Right cardiac atrium (tissue), 5 donors: ENCODE measurements at regions not wholly inside any gene's neighbourhood (a gene's known extent, or its start where the extent isn't known, plus 50 kb on each side); places are given as distances from the start of the nearest gene placed in this dataset.

Source experiments
- ATAC-seq, 2 donors: fragments of 200-7000 bp; cut with Tn5 transposase; one replicate each; pipeline versions ENCODE4 v1.8.0 to v1.9.1; 2020; ENCODE audit warnings: moderate library complexity in 2 of 2, mild to moderate bottlenecking in 1 of 2
- DNase-seq, 3 donors: peaks; one replicate each; pipeline ENCODE4 v3.0.0-alpha.2; 2020
- H3K27ac ChIP-seq: one replicate; pipeline ENCODE4 v1.5.1; 2013; ENCODE audit warnings: mild to moderate bottlenecking, low read length, control low read depth, moderate library complexity
- H3K27me3 ChIP-seq: one replicate; pipeline ENCODE4 v1.6.1; 2013; ENCODE audit not compliant: control insufficient read depth, insufficient read depth
- H3K4me1 ChIP-seq: one replicate; pipeline ENCODE4 v1.6.1; 2013; ENCODE audit warnings: low read length; ENCODE audit not compliant: control insufficient read depth, insufficient read depth
- H3K4me3 ChIP-seq: one replicate; pipeline ENCODE4 v1.5.1; 2013; ENCODE audit warnings: low read length, control low read depth
- H3K9me3 ChIP-seq: one replicate; pipeline ENCODE4 v1.6.1; 2013; ENCODE audit warnings: low read length; ENCODE audit not compliant: control insufficient read depth
- WGBS: extraction: QIAGEN DNeasy Blood & Tissue Kit; methylation state at CpG from one replicate; pipeline ENCODE4 v1.1.7; 2013; 5-methylcytosine and 5-hydroxymethylcytosine counted together
- intact Hi-C, 4 donors: fragments of 100-400 bp; cut with DNase I; formaldehyde crosslinking; loops; one replicate each; pipeline versions ENCODE4 v1.11.0 to v1.14.0; 2022 to 2023
- donor health status: healthy with polysubstance abuse.
- donor health status: DM: no; HTN: yes; CAD: no.
- donor health status: DM: no; HTN: no; CAD: no.
- donor health status: DM: no; HTN: yes; CAD: no; lungs with severe emphysema.
- donor health status: DM: yes; HTN: yes; CAD: no.

DNA sequence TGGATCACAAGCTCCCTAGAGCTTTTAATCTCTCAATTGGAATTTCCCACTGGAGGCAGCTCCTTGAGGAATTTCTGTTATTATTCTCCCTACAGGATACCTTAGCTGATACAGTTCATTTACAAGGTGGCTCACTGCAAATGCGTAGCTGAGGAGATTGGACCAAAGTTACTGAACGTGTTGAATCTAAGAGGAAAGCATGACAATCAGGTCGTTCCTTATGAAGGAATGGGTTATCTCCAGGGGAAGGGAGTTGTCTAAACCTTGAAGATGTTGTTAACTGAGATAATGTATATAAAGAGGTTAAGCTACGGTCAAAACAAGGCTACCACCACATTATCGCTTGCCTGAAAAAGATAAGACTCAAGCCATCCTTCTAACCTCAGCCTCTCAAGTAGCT lies 105.8 kb upstream of the TBX3 start:
- intact Hi-C loops = no loop called here
- H3K4me1 ChIP-seq = no peaks in the 10 kb centered on the region

DNA sequence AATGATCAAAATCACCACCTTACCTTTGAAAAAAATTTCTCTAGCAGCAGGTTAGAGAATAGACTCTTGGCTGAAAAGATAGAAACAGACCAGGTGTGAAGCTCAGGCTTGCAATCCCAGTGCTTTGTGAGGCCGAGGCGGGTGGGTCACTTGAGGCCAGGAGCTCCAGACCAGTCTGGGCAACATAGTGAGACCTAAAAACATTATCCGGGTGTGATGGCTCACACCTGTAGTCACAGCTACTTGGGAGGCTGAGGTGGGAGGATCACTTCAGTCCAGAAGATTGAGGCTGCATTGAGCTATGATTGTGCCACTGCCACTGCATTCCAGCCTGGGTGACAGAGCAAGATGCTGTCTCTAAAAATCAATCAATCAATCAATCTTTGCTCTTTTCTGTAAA lies 105.3 kb upstream of the TBX3 start:
- WGBS = 88% methylated on average over 3 of the region's 3 CpGs
- no peaks in the 10 kb centered on the region for H3K27me3 ChIP-seq
- ATAC-seq (no peak), DNase-seq (no peak)
- intact Hi-C loops = no loop called here
- no peak overlapping the region for H3K27ac ChIP-seq
- H3K9me3 ChIP-seq = no peaks in the 10 kb centered on the region
- no peaks in the 10 kb centered on the region for H3K4me1 ChIP-seq
- no peak overlapping the region for H3K4me3 ChIP-seq

More for the DNA sequence above, 105.8 kb upstream of the TBX3 start:
- no peaks in the 10 kb centered on the region for H3K27me3 ChIP-seq
- H3K27ac ChIP-seq = no peak overlapping the region
- DNase-seq = no peak
- H3K4me3 ChIP-seq = no peak overlapping the region
- ATAC-seq = no peak
- no peaks in the 10 kb centered on the region for H3K9me3 ChIP-seq
- 60% methylated on average over 5 of the region's 5 CpGs for WGBS

DNA sequence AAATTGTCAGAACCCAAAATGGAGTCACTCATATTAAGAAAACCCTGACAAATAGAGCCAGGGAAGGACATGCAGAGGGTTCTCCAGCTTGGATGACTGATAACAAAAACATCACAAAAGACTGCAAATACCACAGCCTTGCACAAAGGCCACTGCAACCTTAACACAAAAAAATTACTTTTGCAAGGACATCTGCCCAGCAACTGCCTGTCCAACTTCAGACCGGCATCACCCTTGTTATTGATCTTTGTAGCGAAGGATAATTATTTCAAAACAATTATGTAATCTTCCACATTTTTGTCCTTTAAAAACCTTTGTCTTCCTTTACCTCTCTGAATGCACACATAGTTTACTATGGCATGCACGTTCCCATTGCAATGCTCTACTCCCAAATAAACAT lies 100.6 kb upstream of the TBX3 start:
- H3K4me3 ChIP-seq = no peak overlapping the region
- H3K4me1 ChIP-seq = no peaks in the 10 kb centered on the region
- ATAC-seq (no peak), DNase-seq (no peak)
- H3K27ac ChIP-seq = no peak overlapping the region
- intact Hi-C loops = no loop called here
- H3K27me3 ChIP-seq = no peaks in the 10 kb centered on the region
- no peaks in the 10 kb centered on the region for H3K9me3 ChIP-seq
- WGBS = 60% methylated on average over 3 of the region's 3 CpGs

DNA sequence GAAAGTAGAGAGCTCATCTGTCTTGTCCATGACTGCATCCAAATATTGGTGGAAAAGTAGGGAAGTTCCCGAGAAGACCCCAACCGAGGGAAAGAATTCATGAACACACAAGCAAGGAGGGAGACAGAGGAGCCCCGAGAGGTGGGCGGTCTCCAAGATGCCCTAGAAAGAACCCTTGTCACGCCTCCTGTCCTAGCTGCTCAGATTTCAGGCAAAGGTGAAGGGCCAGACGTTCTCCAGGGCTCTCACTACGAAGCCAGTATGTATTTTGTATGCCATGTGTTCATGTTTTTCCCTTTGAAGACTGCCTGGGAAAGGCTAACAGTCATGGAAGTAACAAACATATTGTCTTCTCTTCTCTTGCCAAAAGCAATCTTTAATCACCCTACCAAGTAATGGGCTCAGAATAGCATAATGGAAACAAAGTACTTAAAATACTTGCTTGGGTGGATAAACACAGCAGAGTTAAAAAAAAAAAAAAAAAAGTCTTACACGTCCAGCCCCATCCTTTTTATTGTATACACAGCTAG lies 99.2 kb upstream of the TBX3 start:
- 54% methylated on average over 8 of the region's 8 CpGs for WGBS

DNA sequence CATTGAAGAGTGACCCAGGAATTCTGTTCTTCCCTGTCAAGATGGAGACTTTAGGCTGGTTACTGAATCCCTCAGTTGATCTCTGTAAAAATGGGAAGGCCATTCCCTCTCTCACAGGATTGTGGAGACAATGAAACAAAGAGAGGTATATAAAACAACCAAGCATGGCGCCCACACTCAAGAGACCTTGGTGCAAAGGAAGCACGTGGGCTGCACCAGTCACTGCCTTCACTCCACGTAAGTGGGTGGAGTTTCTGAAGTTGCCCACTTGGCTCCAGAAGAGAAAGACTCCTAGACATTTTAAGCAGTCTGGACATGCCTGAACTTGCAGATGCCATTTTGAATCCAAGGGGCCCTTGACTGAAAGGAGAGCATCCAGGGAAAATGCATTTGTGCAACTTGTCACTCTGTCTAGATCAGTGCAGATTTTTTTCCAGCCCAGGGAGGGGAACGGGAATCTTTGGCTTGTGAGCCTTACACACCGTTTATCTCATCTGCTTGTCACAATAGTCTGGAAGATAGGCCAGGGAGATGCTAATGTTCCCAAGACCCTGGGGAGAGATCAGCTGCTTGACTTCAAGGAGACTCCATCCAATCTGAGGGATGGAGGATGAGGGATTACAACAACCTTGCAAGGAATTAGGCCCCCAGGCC lies 96.9 kb upstream of the TBX3 start:
- H3K27me3 ChIP-seq = no peaks in the 10 kb centered on the region
- H3K27ac ChIP-seq = no peak overlapping the region
- 64% methylated on average over 5 of the region's 5 CpGs for WGBS
- intact Hi-C loops = no loop called here
- H3K9me3 ChIP-seq = no peaks in the 10 kb centered on the region
- ATAC-seq (no peak), DNase-seq (no peak)
- no peaks in the 10 kb centered on the region for H3K4me1 ChIP-seq
- H3K4me3 ChIP-seq = no peak overlapping the region

More for the DNA sequence above, 99.2 kb upstream of the TBX3 start:
- ATAC-seq (no peak), DNase-seq (no peak)
- Histone ChIP-seq H3K4me1 (no peaks in the 10 kb centered on the region), H3K9me3 (no peaks in the 10 kb centered on the region), H3K27me3 (no peaks in the 10 kb centered on the region), H3K27ac (no peak overlapping the region), H3K4me3 (no peak overlapping the region)
- intact Hi-C loops = no loop called here

DNA sequence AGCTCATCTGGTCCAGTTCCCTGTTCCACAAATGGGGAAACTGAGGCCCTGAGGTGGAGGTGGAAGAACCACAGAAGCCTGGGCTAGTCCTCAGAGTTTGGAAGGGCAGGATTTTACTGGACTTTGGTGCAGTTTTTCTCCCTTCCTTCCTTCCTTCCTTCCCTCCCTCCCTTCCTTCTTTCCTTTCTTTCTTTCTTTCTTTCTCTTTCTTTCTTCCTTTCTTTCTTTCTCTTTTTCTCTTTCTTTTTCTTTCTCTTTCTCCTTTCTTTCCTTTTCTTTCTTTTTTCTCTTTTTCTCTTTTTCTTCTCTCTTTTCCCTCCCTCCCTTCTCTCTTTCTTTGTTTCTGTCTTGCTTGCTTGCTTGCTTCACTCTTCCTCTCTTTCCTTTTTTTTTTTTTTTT lies 95.7 kb upstream of the TBX3 start:
- DNase-seq = no peak
- no peaks in the 10 kb centered on the region for H3K4me1 ChIP-seq
- intact Hi-C loops = no loop called here
- no peak overlapping the region for H3K4me3 ChIP-seq
- H3K9me3 ChIP-seq = no peaks in the 10 kb centered on the region
- no peak for ATAC-seq
- H3K27ac ChIP-seq = no peak overlapping the region
- H3K27me3 ChIP-seq = no peaks in the 10 kb centered on the region

DNA sequence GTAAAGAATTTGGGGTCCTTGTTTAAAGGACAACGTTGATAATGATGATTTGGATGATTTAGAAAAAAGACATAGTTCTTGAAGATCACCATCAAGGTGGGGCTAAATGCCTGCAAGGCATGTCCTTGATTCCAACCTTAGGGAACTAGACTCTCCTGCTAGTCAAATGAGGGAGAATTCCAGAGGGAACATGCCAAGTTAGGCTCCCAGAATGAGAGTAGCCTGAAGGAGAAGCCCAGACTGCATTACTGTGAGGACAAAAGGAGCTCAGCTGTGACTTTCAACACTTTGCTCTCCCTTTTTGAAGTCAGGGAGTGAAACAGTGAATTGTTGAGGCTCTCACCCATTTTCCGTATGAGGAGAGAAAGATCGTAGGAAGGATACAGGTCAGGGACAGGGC lies 95.2 kb upstream of the TBX3 start:
- 83% methylated on average over 3 of the region's 3 CpGs for whole genome bisulfite sequencing
- DNase-seq (no peak), ATAC-seq (no peak)
- Histone ChIP-seq H3K4me1 (no peaks in the 10 kb centered on the region), H3K27me3 (no peaks in the 10 kb centered on the region), H3K27ac (no peak overlapping the region), H3K9me3 (no peaks in the 10 kb centered on the region), H3K4me3 (no peak overlapping the region)
- intact Hi-C loops = no loop called here

DNA sequence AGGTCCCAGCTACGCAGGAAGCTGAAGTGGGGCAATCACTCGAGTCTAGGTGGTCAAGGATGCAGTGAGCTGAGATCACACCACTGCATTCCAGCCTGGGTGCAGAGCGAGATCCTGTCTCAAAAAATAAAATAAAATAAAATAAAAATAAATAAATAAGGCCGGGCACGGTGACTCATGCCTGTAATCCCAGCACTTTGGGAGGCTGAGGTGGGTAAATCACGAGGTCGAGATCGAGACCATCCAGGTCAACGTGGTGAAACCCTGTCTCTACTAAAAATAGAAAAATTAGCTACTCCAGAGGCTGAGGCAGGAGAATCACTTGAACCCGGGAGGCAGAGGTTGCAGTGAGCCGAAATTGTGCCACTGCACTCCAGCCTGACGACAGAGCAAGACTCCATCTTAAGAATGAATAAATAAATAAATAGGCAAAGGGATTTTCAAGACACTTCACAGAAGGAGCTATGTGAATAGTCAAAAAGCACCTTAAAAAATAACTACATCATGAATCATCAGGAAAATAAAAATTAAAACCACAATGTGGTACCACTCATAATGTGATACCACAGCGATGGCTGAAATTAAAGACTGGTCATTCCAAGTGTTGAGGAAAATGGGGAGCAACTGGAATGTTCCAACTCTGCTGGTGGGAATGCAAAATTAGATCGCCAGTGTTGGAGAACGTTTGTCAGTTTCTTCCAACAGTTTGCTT lies 92.9 kb upstream of the TBX3 start:
- 89% methylated on average over 15 of the region's 15 CpGs for WGBS
- intact Hi-C loops = no loop called here
- no peak overlapping the region for H3K4me3 ChIP-seq

DNA sequence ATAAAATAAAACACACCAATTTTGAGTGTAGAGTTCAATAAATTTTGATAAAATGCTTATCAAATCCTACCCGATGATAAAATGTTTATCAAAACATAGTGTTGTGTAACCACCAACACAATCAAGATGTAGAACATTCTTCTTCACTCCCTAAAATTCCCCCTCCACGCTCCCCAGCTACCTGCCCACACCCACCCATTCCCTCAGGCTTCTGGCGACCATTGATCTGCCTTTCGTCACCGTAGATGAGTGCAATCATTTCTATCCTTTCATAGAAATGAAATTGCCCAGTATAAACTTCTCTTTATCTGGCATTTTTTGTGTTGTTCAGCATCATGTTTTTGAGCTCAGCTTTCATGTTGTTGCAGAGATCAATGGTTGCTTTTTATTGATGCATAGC lies 90.7 kb upstream of the TBX3 start:
- no peak overlapping the region for H3K4me3 ChIP-seq
- WGBS = 78% methylated on average over 5 of the region's 5 CpGs
- no peak for ATAC-seq
- intact Hi-C loops = no loop called here
- no peak for DNase-seq
- H3K9me3 ChIP-seq = no peaks in the 10 kb centered on the region
- H3K4me1 ChIP-seq = no peaks in the 10 kb centered on the region
- no peaks in the 10 kb centered on the region for H3K27me3 ChIP-seq
- no peak overlapping the region for H3K27ac ChIP-seq

More for the DNA sequence above, 92.9 kb upstream of the TBX3 start:
- DNase-seq (no peak), ATAC-seq (no peak)
- no peaks in the 10 kb centered on the region for H3K9me3 ChIP-seq
- H3K4me1 ChIP-seq = no peaks in the 10 kb centered on the region
- no peaks in the 10 kb centered on the region for H3K27me3 ChIP-seq
- no peak overlapping the region for H3K27ac ChIP-seq

DNA sequence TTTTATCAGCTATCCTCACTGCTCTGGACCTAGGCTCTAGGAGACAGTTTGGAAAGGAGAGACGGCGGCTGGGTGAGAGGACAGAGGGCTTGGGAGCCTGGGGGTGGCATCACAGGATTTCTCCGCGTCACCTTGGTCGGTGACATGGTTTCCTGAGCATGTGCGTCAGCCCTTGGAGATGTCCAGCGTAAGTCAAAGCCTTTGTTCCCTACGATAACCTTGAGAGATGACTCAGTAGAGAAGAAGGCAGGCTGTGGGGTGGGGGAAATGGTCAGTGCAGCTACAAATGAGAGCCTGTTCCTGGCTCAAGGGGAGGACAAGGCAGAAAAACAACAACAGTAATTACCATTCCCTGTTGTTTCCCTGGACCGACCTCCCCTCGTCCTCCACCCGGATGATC lies 90.2 kb upstream of the TBX3 start:
- Histone ChIP-seq H3K27ac (no peak overlapping the region), H3K27me3 (no peaks in the 10 kb centered on the region), H3K9me3 (no peaks in the 10 kb centered on the region), H3K4me1 (no peaks in the 10 kb centered on the region), H3K4me3 (no peak overlapping the region)
- no peak for ATAC-seq
- WGBS = 83% methylated on average over 11 of the region's 11 CpGs
- DNase-seq = no peak
- intact Hi-C loops = no loop called here

DNA sequence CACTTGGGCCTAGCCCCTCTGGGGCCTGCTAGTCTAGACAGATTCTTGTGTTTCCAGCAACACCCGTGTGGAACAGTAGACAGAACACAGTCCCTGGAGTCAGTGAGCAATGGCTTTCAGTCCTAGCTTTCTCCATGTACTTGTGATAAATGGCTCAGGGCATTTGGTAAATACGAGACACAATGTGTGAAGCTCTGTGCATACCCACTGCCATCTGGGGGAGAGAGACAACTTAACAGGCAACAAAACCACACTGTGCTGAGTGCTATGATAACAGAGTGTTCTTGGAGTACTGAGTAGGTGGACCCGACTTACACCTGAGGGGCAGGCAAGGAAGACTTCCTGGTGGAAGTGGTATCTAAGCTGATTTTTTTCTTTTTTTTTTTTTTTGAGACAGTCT lies 86.3 kb upstream of the TBX3 start:
- no peaks in the 10 kb centered on the region for H3K9me3 ChIP-seq
- no peaks in the 10 kb centered on the region for H3K4me1 ChIP-seq
- 84% methylated on average over 3 of the region's 3 CpGs for WGBS
- no peak for DNase-seq
- H3K27me3 ChIP-seq = no peaks in the 10 kb centered on the region
- no peak overlapping the region for H3K4me3 ChIP-seq
- no peak overlapping the region for H3K27ac ChIP-seq
- no peak for ATAC-seq
- intact Hi-C loops = no loop called here
